Upper lobe of right lung (tissue), 1 donor: ENCODE measurements at regions not wholly inside any gene's neighbourhood (a gene's known extent, or its start where the extent isn't known, plus 50 kb on each side); places are given as distances from the start of the nearest gene placed in this dataset.

Experiments used
- ATAC-seq: fragments of 200-7000 bp; cut with Tn5 transposase; one replicate; pipeline ENCODE4 v1.9.1; 2020; ENCODE audit warnings: mild to moderate bottlenecking, moderate library complexity
- DNase-seq: peaks from one replicate; pipeline ENCODE4 v3.0.0-alpha.2; 2020
- H3K27ac ChIP-seq: fragments of 200-600 bp; one replicate; pipeline ENCODE4 v1.8.0; 2022
- H3K27me3 ChIP-seq: fragments of 200-600 bp; one replicate; pipeline ENCODE4 v1.8.0; 2022; ENCODE audit warnings: mild to moderate bottlenecking
- H3K36me3 ChIP-seq: fragments of 200-600 bp; one replicate; pipeline ENCODE4 v1.8.0; 2022
- H3K4me1 ChIP-seq: fragments of 200-600 bp; one replicate; pipeline ENCODE4 v1.8.0; 2022
- H3K4me3 ChIP-seq: fragments of 200-600 bp; one replicate; pipeline ENCODE4 v1.8.0; 2022; ENCODE audit warnings: mild to moderate bottlenecking
- H3K9me3 ChIP-seq: fragments of 200-600 bp; one replicate; pipeline ENCODE4 v1.8.0; 2022
- CTCF ChIP-seq: fragments of 200-600 bp; IDR thresholded peaks from one replicate; pipeline ENCODE4 v1.8.0; 2022; ENCODE audit warnings: antibody characterized with exemption
- intact Hi-C: fragments of 100-400 bp; cut with DNase I; formaldehyde crosslinking; loops from one replicate; pipeline ENCODE4 v1.11.0; 2022
- donor health status: DM: no; HTN: yes; CAD: no; lungs with severe emphysema.

- H3K9me3 ChIP-seq, result no peaks in the 10 kb centered on the region
- H3K36me3 ChIP-seq, result no peaks in the 10 kb centered on the region
- H3K4me3 ChIP-seq, result no peak overlapping the region
- no peak for TF ChIP-seq CTCF
- no peaks in the 10 kb centered on the region for H3K27me3 ChIP-seq
- H3K4me1 ChIP-seq, result no peaks in the 10 kb centered on the region
- no peak for DNase-seq
- H3K27ac ChIP-seq, result no peak overlapping the region
- ATAC-seq, result no peak
- intact Hi-C loops, result no loop called here
Measured at GRCh38 chr4:82057990-82058544, 315.7 kb downstream of the HNRNPD start.

- TF ChIP-seq CTCF, result no peak
- intact Hi-C loops, result no loop called here
- no peak overlapping the region for H3K4me3 ChIP-seq
- H3K36me3 ChIP-seq, result no peaks in the 10 kb centered on the region
- no peak overlapping the region for H3K27ac ChIP-seq
- H3K27me3 ChIP-seq, result no peaks in the 10 kb centered on the region
- DNase-seq, result no peak
- H3K9me3 ChIP-seq, result no peaks in the 10 kb centered on the region
- H3K4me1 ChIP-seq, result no peaks in the 10 kb centered on the region
- no peak for ATAC-seq
Measured at GRCh38 chr4:82055156-82055555, 318.6 kb downstream of the HNRNPD start.

- DNase-seq (no peak), ATAC-seq (no peak)
- H3K27ac ChIP-seq, result no peak overlapping the region
- no peaks in the 10 kb centered on the region for H3K36me3 ChIP-seq
- no peak for TF ChIP-seq CTCF
- intact Hi-C loops, result no loop called here
- H3K4me1 ChIP-seq, result no peaks in the 10 kb centered on the region
- H3K9me3 ChIP-seq, result no peaks in the 10 kb centered on the region
- no peaks in the 10 kb centered on the region for H3K27me3 ChIP-seq
- H3K4me3 ChIP-seq, result no peak overlapping the region
Measured at GRCh38 chr4:82053396-82053795, 320.4 kb downstream of the HNRNPD start.

GRCh38 chr4:82050796-82051195, 323.0 kb downstream of the HNRNPD start:
- Histone ChIP-seq H3K4me1 (no peaks in the 10 kb centered on the region), H3K9me3 (no peaks in the 10 kb centered on the region), H3K36me3 (no peaks in the 10 kb centered on the region), H3K27me3 (peaks cover 19% of the 10 kb centered on the region), H3K4me3 (no peak overlapping the region), H3K27ac (no peak overlapping the region)
- no peak for TF ChIP-seq CTCF
- DNase-seq (no peak), ATAC-seq (no peak)
- intact Hi-C loops, result no loop called here

- ATAC-seq, result no peak
- Histone ChIP-seq H3K27ac (no peak overlapping the region), H3K4me3 (no peak overlapping the region), H3K36me3 (no peaks in the 10 kb centered on the region), H3K27me3 (peaks cover 19% of the 10 kb centered on the region), H3K9me3 (no peaks in the 10 kb centered on the region), H3K4me1 (peaks cover 6% of the 10 kb centered on the region)
- TF ChIP-seq CTCF, result no peak
- intact Hi-C loops, result no loop called here
- DNase-seq, result no peak
Measured at GRCh38 chr4:82049294-82049693, 324.5 kb downstream of the HNRNPD start.

GRCh38 chr4:82047731-82048130, 326.1 kb downstream of the HNRNPD start:
- Histone ChIP-seq H3K9me3 (no peaks in the 10 kb centered on the region), H3K4me1 (peaks cover 6% of the 10 kb centered on the region), H3K4me3 (no peak overlapping the region), H3K36me3 (no peaks in the 10 kb centered on the region), H3K27me3 (peaks cover 24% of the 10 kb centered on the region), H3K27ac (no peak overlapping the region)
- no peak for TF ChIP-seq CTCF
- DNase-seq (no peak), ATAC-seq (no peak)
- intact Hi-C loops, result no loop called here
